ENCODE measurements at regions not wholly inside any gene's neighbourhood (a gene's known extent, or its start where the extent isn't known, plus 50 kb on each side); places are given as distances from the start of the nearest gene placed in this dataset.

GRCh38 chr13:54029720-54030119 is 1001.1 kb downstream of the OLFM4 start:
- H3K9me3 ChIP-seq (ENCODE audit: insufficient read depth in 2 of 2, low read depth in 1 of 2, low read length in 1 of 2), result peaks cover 11 to 20% of the 10 kb centered on the region in 2 experiments
- no peak overlapping the region for H3K14ac ChIP-seq (ENCODE audit: insufficient read length)
- H2BK120ac ChIP-seq (replicated peaks; ENCODE audit: low read depth, low read length), result no peak overlapping the region
- CTCF ChIA-PET (ENCODE audit: partially characterized antibody), result interaction anchor here (0.8 kb wide), 1 partner anchor 25 kb away, joined by 3 read pairs; no protein-coding TSS in a partner anchor
- no peak for DNase-seq (ENCODE audit: low read depth in 1 of 2, low spot score in 2 of 2)
- no peaks in the 10 kb centered on the region for H3K79me2 ChIP-seq (ENCODE audit: control insufficient read depth in 1 of 2, insufficient read depth in 2 of 2, low read length in 2 of 2)
- H3K23me2 ChIP-seq (ENCODE audit: low read depth, low read length), result no peaks in the 10 kb centered on the region
- no peak overlapping the region for H3K4me3 ChIP-seq (ENCODE audit: extremely low read depth in 1 of 4, insufficient read depth in 2 of 4, low read depth in 3 of 4, low read length in 4 of 4)
- peaks cover 0 to 4% (median 0%) of the 10 kb centered on the region in 4 experiments; a peak in 1 of 7 replicates for H3K4me1 ChIP-seq (replicated peaks in 1 of 4; ENCODE audit: control insufficient read depth in 3 of 4, insufficient read depth in 4 of 4, low read length in 3 of 4)
- no peak overlapping the region for H3K4me2 ChIP-seq (ENCODE audit: insufficient read depth in 1 of 2, low read depth in 2 of 2, low read length in 2 of 2)
- no peak overlapping the region for H3K56ac ChIP-seq (replicated peaks; ENCODE audit: insufficient read length, low read depth, low read length)
- no peak overlapping the region for H2BK5ac ChIP-seq (ENCODE audit: low read depth, low read length)
- no peak overlapping the region for H4K5ac ChIP-seq (ENCODE audit: insufficient read length, low read depth, low read length)
- no peaks in the 10 kb centered on the region for H4K20me1 ChIP-seq (replicated peaks in 1 of 2; ENCODE audit: control insufficient read depth in 1 of 2, insufficient read depth in 2 of 2, low read length in 2 of 2)
- no peak overlapping the region for H2AK5ac ChIP-seq (ENCODE audit: low read depth, low read length)
- no peak overlapping the region for H2BK20ac ChIP-seq (ENCODE audit: low read length)
- POLR2A ChIA-PET (ENCODE audit: partially characterized antibody), result no interaction called here
- no peak overlapping the region for H3K9ac ChIP-seq (replicated peaks in 1 of 4; ENCODE audit: extremely low read depth in 1 of 4, low read depth in 3 of 4, low read length in 3 of 4)
- TF ChIP-seq TBP (IDR thresholded peaks at IDR 0.05; ENCODE audit: low read depth, low read length) (no peak), CEBPB (IDR thresholded peaks at IDR 0.05; ENCODE audit: low read depth, low read length) (peak; percentile 44; the same call in 1 of the 2 replicates)
- no peak overlapping the region for H3K4ac ChIP-seq (replicated peaks; ENCODE audit: insufficient read length, low read depth, low read length)
- H3K27me3 ChIP-seq (replicated peaks in 1 of 4; ENCODE audit: control insufficient read depth in 3 of 4, extremely low read depth in 1 of 4, insufficient read depth in 3 of 4, low read length in 3 of 4), result no peaks in the 10 kb centered on the region
- FAIRE-seq, result no peak
- 69% methylated on average over 4 of the region's 4 CpGs; no CpG with 5 or more reads in 1 of the 2 experiments for WGBS, 2 experiments (ENCODE audit: extremely low coverage in 1 of 2, insufficient coverage in 1 of 2, insufficient read length in 1 of 2, insufficient replicate concordance in 2 of 2, low coverage in 1 of 2, low lambda C conversion rate in 2 of 2, missing lambda C conversion rate in 1 of 2)
- H3K79me1 ChIP-seq (ENCODE audit: low read depth, low read length), result no peaks in the 10 kb centered on the region
- H4K8ac ChIP-seq (ENCODE audit: extremely low read depth, insufficient read depth, low read length), result no peak overlapping the region
- H2AFZ ChIP-seq (ENCODE audit: low read length), result peak overlapping the region; percentile 56; the same call in 1 of the 2 replicates
- no peak overlapping the region for H2BK12ac ChIP-seq (ENCODE audit: low read depth, low read length)
- no peak overlapping the region for H4K91ac ChIP-seq (replicated peaks; ENCODE audit: insufficient read length, low read length)
- no peak overlapping the region; the same call in 1 of the 2 replicates for H3K18ac ChIP-seq (ENCODE audit: extremely low read depth, low read length)
- no peak overlapping the region for H3K23ac ChIP-seq (ENCODE audit: insufficient read length)
- no peak overlapping the region for H2BK15ac ChIP-seq (ENCODE audit: low read length)
- no peaks in the 10 kb centered on the region for H3K36me3 ChIP-seq (ENCODE audit: control insufficient read depth in 2 of 4, insufficient read depth in 4 of 4, low read length in 3 of 4)
- no peak overlapping the region for H3K27ac ChIP-seq (ENCODE audit: low read depth, low read length)

All from H1 (cell line).